DMS53 treated with DMSO at 0.1 percent for 48 hours (cell line): ENCODE measurements at regions not wholly inside any gene's neighbourhood (a gene's known extent, or its start where the extent isn't known, plus 50 kb on each side); places are given as distances from the start of the nearest gene placed in this dataset.
"Not testable (repeated sequence)": the region's sequence is repeated elsewhere in the genome, so short reads cannot be mapped to it uniquely, and the experiment has no call there.

Experiments
- DNase-seq: peaks from one replicate; lab custom pipeline; 2025; ENCODE audit not compliant: unreplicated experiment; lab: John Stamatoyannopoulos, UW

DNA sequence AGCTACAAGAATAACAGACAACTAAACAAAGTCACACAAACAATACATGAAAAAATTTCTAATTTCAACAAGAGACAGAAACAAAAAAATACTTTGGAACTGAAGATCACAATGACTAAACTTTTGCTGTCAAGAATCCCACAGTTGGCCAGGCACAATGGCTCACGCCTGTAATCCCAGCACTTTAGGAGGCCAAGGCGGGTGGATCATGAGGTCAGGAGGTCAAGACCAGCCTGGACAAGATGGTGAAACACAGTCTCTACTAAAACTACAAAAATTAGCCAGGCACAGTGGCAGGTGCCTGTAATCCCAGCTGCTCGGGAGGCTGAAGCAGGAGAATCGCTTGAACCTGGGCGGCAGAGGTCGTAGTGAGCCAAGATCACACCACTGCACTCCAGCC lies 861.6 kb downstream of the UQCRFS1 start:
- not testable (repeated sequence) for DNase-seq

DNA sequence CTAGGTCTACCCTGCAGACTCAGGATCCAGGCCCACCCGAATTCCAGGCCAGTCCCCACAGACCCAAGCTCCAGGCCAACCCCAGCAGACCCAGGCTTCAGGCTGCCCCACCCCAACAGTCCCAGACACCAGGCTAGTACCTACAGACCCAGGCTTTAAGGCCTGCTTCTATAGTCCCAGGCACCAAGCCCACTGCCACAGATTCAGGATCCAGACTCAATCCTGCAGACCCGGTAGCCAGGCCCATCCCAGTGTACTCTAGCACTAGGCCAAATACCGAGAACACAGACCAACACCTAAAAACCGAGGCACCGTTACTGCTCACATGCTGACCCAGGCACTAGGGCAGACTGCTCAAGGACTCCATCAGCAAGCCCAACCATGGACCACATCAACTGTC lies 862.3 kb downstream of the UQCRFS1 start:
- no peak for DNase-seq

DNA sequence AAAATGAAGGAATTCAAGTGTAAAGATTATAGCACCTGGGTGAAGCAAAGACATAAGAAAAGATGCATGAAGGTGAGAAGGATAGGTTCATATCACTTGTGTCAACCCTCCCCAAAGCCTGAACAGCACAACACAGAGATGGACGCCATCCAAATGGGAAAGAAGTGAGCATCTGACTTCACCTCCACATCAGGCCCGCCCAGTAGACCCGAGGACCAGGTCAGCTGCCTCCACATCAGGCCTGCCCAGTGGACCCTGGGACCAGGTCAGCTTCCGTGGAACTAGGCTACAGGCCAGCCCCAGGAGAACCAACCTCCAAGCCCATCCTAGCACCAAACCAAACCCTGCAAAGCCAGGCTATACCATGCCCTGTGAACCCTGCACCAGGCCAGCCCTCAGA lies 862.9 kb downstream of the UQCRFS1 start:
- DNase-seq = no peak

DNA sequence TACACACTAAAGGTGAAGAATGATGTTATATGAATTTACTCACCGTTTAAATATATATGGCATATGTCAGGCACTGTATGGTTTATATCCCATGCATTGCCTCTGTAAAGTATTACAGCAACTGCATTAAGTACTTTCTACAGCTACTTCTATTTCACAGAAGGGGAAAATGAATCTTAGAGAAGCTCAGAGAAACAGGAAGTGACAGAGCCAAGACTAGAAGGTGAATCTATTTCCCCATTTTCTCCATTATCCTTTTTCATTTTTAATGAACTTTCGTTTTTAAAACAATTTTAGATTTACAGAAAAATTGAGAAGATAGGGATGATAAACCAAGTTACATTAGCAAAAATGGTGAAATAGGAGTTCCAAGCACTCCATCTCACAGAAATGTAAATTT lies 863.3 kb downstream of the UQCRFS1 start:
- no peak for DNase-seq

DNA sequence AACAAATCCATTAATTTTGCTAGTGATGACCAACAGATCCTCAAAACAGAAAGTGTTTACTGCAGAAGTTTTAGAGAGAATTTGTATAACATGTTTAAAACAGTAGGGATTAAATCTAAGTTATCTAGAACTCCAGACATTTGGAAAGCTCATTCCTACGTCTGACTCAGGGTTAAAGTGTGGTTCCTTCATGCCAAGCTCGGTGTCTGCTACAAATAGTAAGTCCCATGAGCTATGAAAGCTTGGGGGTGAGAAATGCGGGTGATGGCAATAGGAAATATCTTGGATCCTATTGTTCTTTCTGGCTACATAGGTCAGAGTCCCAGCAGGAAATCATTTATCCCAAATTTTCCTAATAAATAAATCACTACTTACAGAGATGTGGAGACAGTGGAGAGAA lies 867.1 kb downstream of the UQCRFS1 start:
- no peak for DNase-seq

DNA sequence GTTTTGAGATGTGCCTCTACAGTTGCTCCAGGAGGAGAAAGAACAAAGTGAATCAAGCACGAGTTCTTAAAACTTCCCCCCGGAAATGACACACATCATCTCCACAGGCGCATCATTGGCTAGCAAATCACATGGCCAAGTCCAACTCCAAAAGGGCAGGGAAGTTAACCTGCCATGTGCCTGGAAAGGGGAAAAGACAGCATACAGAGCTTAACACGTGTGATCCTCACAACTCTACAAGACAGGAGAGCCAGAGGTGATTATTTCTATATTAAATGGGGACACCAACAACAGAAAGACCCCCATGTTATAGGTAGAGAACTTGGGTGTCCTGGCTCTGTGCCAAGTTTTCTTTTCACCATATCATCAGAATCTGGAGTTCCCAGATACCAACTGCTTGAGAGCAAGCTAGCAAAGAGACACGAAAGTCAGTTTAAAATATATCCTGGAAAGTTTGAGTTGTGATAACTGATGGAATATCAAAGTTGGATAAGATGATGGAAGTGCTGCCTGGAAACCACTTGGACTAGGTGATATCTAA lies 871.1 kb downstream of the UQCRFS1 start:
- DNase-seq = no peak

DNA sequence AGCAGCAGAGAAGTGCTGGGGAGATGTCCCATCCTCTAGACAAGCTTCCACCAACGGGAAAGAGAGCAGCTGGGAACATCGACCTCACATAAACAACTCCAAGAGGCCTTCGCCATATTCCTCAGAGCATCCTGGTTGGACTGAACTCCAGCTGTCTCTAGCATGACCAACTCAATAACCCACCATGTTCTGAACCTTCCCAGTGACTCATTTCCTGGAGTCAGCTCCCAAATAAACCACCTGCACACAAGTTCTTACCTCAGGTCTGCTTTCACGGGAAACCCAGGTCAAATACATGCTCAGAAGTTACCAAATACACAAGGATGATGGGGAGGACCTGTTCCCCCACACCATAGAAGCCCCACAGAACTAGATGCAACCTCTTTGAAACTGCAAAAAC lies 878.5 kb downstream of the UQCRFS1 start:
- DNase-seq = no peak

DNA sequence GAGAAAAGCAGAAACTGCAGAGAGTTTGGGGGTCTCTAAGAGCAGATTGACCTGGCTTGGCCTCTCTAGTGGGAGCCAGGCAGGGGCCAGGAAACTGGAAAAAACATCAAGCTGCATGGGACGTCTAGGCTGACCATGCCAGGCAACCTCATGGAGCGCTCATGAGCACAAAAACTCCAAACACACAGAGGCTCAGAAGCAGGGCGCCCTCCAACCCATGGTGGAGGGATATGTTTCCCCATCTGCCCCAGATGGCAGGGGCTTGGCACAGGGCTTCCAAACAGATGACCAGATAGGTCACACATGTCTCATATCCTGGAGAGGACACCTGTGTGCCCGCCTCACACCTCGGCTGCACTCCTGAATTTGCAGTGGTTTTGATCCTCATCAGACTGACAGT lies 879.0 kb downstream of the UQCRFS1 start:
- DNase-seq = no peak

DNA sequence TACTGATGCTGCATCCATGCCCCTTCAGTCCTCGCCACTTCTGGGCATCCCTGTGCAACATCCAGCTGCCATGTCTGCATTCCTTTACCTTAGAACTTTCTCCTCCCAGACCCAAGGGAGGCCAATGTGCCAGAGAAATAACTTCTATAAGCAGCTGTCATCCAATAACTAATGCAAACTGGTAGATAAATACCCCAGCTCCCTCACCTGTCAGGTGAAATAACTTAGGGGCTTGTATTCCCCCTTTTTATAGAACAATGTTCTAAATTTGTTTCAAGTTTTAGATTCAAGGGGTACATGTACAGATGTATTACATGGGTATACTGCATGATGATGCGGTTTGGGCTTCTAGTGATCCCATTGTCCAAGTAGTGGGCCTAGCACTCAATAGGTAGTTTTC lies 880.1 kb downstream of the UQCRFS1 start:
- no peak for DNase-seq

DNA sequence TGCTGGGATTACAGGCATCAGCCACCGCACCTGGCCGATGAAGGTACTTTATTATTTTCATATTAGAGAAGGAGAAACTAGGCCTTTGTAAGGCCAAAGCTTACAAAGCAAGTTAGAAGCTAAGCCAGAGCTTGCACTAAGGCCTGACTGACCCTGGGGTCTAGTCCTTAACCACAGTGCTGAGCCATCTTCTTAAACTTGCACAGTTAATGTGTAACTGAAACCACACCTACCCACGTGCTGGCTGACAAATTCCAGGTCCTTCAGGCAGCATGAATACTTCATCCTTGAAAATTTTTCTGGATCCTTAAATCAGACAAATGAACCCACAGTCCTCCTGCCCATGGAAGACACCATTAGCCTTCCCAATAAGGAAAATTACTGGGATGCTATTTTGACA lies 880.6 kb downstream of the UQCRFS1 start:
- DNase-seq = no peak

DNA sequence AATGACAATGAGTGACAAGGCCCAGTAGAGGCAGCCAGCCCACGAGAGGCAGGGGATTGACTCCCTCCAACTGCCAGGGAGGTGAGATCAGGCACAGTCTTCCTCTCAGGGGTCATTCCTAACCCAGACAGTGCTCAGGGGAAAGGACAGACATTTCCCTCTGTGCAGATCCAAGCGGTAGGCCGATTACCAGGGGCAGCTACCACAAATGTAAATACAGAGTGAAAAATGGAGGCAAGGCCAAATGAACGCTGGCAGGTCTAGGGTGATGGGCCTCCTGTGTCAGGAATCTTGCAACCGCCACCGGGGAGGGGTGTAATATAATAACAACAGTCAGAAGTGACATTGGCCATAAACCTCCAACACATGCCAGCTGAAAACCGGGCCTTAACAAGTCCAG lies 881.4 kb downstream of the UQCRFS1 start:
- no peak for DNase-seq

DNA sequence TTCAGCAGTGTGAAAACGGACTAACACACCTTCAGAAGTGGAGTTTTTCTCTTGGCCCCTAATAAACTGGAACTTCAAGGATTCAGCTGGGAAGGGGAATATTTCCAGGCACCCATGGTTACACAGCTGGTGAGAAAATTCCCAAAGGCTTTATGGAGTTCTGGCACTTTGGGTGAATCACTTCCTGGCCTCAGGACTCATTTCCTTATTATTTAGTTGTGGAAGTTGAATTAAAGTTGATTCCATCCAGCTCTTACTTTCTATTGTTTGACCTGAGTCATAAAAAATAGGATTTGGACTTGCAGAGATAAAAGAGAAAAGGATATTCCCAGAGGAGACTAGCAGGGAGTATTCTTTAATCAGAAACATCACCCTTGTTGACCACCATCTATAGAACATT lies 882.1 kb downstream of the UQCRFS1 start:
- no peak for DNase-seq

DNA sequence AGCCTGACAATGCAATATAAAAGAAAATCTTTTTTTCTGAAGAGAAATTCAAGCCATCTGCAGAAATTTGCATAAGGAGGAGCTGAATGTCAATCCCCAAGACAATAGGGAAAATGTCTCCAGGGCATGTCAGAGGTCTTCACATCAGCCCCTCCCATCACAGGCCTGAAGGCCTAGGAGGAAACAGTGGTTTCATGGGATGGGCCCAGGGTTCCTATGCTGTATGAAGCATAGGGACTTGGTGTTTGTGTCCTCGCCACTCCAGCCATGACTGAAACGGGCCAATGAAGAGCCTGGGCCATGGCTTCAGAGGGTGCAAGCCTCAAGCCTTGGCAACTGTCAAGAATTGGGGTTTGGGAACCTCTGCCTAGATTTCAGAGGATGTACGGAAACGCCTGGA lies 883.5 kb downstream of the UQCRFS1 start:
- DNase-seq = no peak

DNA sequence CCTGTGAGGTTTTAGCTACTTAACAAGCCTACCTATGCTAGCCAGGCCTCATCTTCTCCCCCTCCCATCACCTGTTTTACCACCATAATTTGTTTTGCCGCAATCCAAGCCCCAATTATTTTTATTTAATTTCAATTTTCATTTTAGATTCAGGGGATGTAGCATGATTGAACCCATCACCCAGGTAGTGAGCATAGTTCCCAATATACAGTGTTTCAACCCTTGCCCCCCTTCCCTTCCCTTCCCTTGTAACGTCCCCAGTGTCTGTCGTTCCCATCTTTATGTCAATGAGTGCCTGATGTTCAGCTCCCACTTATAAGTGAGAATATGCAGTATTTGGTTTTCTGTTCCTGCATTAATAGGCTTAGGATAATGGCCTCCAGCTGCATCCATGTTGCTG lies 885.0 kb downstream of the UQCRFS1 start:
- no peak for DNase-seq

DNA sequence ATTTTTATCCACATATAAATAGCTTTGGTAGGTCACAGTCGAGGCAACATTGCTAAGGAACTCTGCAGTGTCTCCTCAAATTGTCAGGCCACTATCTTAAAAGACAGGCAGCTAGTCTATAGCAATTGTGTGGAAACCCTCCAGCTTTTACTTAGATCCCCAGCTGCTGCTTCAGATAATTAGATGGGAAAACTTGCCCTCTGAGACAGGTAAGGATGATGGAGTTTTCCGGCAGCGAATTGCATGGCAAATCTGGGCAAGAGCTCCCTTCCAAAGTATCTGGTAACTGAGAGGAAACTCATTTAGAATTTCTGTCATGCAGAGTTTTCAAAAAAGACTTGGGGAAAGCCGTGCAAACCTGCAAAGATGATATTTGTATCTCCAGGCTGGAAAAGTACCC lies 886.2 kb downstream of the UQCRFS1 start:
- no peak for DNase-seq

DNA sequence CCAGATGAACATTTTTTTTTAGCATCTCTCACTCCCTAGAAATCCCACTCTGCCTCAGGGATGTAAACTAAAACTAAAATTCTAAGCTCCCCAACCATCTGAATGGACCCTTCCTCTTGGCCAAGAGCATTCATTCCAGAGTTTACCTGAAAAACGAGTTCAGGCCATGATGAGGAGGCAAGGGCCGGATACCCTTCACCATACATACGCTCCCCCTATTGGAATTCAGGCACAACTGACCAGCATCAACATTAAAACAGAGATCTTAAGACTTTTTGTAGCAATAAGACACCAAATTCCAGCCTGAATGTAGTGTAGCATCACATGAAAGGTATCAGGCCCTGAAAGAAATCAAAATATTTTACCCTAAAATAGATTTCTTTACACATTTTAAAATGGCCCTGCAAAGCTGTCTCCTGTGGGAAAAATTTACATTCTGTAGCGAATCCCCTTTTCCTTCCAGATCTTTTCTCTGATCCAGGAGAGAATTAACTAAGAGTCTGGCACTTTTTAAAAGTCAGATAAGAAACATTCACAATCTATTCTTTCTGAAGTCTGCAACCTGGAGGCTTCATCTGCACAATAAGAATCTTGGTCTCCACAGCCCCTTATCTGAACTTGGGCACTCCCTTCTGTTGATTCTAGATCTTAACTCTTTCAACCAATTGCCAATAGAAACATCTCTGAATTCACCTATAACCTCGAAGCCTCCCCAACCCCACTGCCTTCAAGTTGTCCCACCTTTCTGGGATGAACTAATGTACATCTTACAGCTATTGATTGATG lies 888.5 kb downstream of the UQCRFS1 start:
- no peak for DNase-seq

DNA sequence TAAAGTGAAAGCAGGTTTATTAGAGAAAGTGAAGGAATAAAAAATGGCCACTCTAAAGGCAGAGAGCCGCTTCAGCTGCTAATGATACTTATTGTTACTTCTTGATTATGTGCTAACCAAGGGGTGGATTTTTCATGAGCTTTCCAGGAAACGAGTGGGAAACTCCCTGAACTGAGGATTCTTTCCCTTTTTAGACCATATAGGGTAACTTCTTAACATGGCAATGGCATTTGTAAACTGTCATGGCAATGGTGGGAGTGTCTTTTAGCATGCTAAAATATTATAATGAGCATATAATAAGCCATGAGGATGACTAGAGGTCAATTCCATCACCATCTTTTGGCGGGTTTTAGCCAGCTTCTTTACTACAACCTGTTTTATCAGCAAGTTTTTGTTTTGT lies 890.0 kb downstream of the UQCRFS1 start:
- no peak for DNase-seq

DNA sequence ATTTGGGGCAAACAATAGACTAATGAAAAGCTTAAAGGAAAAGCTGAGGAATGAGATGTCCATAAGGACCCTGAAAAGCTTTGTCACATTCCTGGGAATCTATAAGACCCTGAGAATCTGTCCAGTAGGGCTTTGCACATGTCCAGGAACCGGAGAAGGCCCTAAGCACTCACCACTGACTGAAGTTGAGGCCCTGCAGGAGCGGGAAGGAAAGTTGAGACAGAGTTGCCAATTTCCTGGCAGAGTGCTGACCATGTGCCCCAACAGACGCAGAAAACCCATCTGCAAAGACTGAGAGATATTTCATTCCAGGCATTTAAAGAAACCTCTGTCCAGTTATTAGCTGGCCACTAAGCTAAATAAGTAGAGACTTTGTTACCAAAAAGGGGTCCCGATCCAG lies 890.5 kb downstream of the UQCRFS1 start:
- no peak for DNase-seq

DNA sequence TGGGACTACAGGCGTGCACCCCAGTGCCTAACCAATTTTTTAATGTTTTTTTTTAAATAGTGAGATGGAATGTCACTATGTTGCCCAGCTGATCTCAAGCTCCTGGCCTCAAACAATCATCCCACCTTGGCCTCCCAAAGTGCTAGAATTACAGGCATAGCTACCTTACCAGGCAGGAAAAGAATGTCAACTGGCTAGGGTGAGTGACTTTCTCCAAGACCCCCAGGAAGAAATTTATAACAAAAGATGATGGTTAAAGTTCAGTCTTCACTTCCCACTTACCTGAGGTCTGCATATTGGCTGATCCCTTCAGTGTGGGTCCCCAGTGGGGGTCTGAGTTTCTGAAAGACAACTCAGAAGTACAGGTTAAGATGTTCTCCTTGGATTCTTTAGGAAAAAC lies 893.0 kb downstream of the UQCRFS1 start:
- no peak for DNase-seq

DNA sequence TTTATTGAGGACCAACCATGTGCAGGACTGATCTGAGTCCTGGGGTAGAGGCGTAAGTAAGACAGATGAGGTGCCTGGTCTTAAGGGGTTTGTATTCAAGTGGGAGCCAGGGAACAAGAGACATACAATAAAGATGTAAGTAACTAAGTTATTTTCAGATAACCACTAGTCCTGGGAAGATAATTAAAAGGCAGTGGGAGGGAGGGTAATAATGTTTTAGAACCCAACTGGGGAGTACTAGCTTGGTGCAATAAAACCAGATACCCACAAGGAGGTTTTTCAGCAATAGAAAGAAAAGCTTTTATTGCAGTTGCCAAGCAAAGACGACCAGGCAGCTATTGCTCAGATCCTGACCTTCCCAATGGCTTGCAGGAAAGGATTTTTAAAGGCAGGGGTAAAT lies 893.7 kb downstream of the UQCRFS1 start:
- DNase-seq = no peak

DNA sequence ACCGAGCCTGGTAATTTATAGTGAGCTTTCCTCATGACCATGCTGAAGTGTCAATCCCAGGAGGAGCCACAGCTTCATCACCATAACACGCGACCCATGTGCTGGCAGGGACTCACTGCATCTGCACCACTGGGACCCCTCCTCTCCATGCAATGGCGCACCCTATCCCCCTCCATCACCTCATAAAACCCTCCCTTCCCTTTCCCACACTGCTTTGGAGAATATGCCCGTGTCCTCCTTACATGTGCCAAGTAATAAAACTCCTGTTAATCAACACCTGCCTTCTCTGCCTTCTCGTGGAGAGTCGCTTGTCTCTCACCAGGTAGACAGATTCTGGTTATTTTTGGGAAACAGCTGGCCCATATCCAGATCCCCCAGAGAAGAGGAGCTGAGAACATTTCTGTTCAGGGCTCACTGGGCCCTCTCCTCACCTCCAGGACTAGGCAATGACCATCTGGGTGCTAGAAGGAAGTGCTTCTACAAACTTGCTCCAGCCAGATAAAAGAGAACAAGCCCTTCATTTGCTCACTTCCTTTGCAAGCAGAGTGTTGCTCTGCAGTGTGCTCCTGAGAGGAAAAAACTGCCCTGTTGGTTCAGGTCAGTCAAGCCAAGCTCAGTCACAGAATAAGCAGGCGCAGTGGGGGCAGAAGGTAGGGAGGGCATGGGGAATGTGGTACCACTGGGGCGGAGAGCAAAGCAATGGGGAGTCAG lies 894.3 kb downstream of the UQCRFS1 start:
- DNase-seq = no peak

DNA sequence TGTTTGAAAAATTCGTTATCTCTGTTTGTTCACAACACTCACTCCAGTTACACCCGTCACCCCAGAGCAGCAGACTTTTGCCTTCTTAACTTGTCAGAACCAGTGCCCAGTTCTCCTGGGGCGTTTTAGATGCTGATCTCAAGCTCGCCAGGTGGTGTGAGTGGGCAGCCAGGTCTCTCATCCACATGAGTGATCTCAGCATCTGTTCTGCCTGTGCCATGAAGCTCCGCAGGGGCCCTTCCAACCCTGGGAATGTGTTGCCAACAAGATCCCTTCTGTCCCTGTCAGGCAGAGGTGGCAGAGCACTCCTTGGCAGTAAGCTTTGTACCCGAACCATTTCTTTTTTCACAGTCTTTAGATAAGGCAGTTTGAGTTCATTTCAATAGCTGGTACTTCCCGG lies 896.5 kb downstream of the UQCRFS1 start:
- no peak for DNase-seq

DNA sequence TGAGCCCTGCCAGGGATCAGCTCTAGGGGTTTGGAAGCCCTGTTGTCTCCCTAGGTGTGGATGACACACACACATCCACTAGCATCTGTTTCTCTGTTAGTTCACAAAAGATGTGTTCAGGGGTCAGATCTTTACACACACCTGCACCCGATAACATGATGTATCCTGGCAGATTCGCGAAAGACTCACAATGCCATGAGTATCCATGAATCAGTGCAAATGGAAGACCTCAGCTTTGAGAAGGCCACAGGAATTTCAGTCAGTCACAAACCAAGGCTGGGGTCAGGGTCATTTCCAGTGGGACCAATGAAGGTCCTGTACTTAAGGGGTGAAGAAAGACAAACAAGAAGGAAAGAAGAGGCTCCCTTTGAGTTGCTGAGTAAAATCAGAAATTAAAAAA lies 898.2 kb downstream of the UQCRFS1 start:
- no peak for DNase-seq
